Glutamatergic neuron (in vitro differentiated cells): ENCODE measurements at regions not wholly inside any gene's neighbourhood (a gene's known extent, or its start where the extent isn't known, plus 50 kb on each side); places are given as distances from the start of the nearest gene placed in this dataset.
A peak's percentile ranks its signal among the peaks of the same experiment; 100 is the strongest.

Source experiments
- DNase-seq: peaks from one replicate; pipeline ENCODE4 v3.0.0; 2022
- H3K27ac Mint-ChIP-seq: one replicate; pipeline ENCODE4 v1.8.0; 2020; ENCODE audit warnings: mild to moderate bottlenecking, mixed read lengths, inconsistent platforms; ENCODE audit not compliant: unreplicated experiment
- H3K27me3 Mint-ChIP-seq: one replicate; pipeline ENCODE4 v1.8.0; 2020; ENCODE audit warnings: mild to moderate bottlenecking, moderate library complexity, mixed read lengths, inconsistent platforms; ENCODE audit not compliant: unreplicated experiment
- H3K36me3 Mint-ChIP-seq: one replicate; pipeline ENCODE4 v1.8.0; 2020; ENCODE audit warnings: mild to moderate bottlenecking, mixed read lengths, inconsistent platforms; ENCODE audit not compliant: unreplicated experiment
- H3K4me1 Mint-ChIP-seq: one replicate; pipeline ENCODE4 v1.8.0; 2020; ENCODE audit warnings: mild to moderate bottlenecking, low read depth, mixed read lengths, inconsistent platforms; ENCODE audit not compliant: unreplicated experiment
- H3K4me3 Mint-ChIP-seq: one replicate; pipeline ENCODE4 v1.8.0; 2020; ENCODE audit warnings: mild to moderate bottlenecking, mixed read lengths, inconsistent platforms; ENCODE audit not compliant: unreplicated experiment
- H3K9me3 Mint-ChIP-seq: one replicate; pipeline ENCODE4 v1.8.0; 2020; ENCODE audit warnings: mild to moderate bottlenecking, moderate library complexity, mixed read lengths, inconsistent platforms; ENCODE audit not compliant: unreplicated experiment
- TF ChIP-seq, protein P1 (sequence below): fragments of 200-600 bp; sonication (generic); IDR thresholded peaks from one replicate; pipeline ENCODE4 v1.5.0; 2021; ENCODE audit not compliant: partially characterized antibody, unreplicated experiment

GRCh38 chr6:135784507-135784906 is 67.0 kb upstream of the PDE7B start:
- no peaks in the 10 kb centered on the region for H3K27me3 Mint-ChIP-seq
- TF ChIP-seq, protein P1, sequence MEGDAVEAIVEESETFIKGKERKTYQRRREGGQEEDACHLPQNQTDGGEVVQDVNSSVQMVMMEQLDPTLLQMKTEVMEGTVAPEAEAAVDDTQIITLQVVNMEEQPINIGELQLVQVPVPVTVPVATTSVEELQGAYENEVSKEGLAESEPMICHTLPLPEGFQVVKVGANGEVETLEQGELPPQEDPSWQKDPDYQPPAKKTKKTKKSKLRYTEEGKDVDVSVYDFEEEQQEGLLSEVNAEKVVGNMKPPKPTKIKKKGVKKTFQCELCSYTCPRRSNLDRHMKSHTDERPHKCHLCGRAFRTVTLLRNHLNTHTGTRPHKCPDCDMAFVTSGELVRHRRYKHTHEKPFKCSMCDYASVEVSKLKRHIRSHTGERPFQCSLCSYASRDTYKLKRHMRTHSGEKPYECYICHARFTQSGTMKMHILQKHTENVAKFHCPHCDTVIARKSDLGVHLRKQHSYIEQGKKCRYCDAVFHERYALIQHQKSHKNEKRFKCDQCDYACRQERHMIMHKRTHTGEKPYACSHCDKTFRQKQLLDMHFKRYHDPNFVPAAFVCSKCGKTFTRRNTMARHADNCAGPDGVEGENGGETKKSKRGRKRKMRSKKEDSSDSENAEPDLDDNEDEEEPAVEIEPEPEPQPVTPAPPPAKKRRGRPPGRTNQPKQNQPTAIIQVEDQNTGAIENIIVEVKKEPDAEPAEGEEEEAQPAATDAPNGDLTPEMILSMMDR: no peak
- no peaks in the 10 kb centered on the region for H3K4me1 Mint-ChIP-seq
- H3K27ac Mint-ChIP-seq: no peak overlapping the region
- no peak overlapping the region for H3K4me3 Mint-ChIP-seq
- DNase-seq: no peak
- H3K36me3 Mint-ChIP-seq: no peaks in the 10 kb centered on the region
- H3K9me3 Mint-ChIP-seq: no peaks in the 10 kb centered on the region

- no peak for DNase-seq
- Mint-ChIP-seq H3K27me3 (no peaks in the 10 kb centered on the region), H3K4me1 (no peaks in the 10 kb centered on the region), H3K4me3 (no peak overlapping the region), H3K9me3 (no peaks in the 10 kb centered on the region), H3K27ac (no peak overlapping the region), H3K36me3 (no peaks in the 10 kb centered on the region)
- TF ChIP-seq, protein P1: no peak
Observed at GRCh38 chr6:135789375-135790050, 62.0 kb upstream of the PDE7B start.

DNA sequence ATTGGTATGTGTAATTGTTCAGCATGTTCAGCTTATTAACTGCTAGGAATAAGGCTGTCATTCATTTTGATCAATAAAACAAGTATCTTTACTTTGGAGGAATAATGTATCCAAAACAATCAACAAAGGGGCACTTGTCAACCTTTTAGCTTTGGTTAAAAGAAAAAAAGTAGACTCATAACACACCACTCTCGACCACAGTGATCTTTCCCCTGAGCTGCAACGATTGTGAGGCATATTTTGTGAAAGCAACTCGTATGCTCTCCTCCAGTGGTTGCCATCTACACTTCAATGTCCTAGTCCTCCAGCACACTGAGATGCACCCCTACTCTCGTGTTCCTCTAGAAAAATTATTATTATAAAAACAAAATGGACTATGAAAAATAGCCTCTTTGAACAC is 60.1 kb upstream of the PDE7B start:
- TF ChIP-seq, protein P1: no peak
- no peaks in the 10 kb centered on the region for H3K36me3 Mint-ChIP-seq

DNA sequence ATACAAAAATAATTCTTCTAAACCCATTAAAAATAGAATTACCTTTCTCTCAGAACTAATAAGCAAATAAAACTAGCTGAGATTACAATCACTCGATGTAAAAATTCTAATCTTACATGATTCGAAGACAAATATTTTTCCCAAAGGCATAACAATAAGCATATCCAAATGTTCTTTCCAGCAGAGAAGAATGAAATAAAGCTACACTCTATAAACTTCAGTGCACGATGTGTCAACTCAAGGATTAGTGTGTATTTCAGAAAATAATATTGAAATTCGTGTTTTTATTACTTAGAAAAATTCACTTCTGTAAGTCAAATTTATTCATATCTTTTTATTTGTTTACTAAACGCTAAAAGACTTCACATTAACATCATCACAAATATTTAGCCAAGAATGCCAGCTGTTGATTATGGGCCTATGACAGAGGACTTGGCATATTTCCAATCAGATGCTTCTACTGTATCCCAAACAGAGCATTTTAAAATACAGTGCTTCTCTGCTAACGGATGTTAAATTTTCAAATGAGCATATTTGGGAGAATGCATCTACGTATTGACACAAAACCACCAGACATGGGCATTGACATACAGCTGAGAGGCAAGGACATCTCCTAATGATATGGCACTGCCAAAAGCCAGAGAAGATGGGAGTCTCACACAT is 54.7 kb upstream of the PDE7B start:
- TF ChIP-seq, protein P1: no peak
- H3K4me1 Mint-ChIP-seq: peaks cover 4% of the 10 kb centered on the region
- H3K9me3 Mint-ChIP-seq: peaks cover 3% of the 10 kb centered on the region
- H3K36me3 Mint-ChIP-seq: no peaks in the 10 kb centered on the region
- no peaks in the 10 kb centered on the region for H3K27me3 Mint-ChIP-seq
- no peak overlapping the region for H3K4me3 Mint-ChIP-seq
- no peak for DNase-seq
- peak overlapping the region; percentile 31 for H3K27ac Mint-ChIP-seq

More for the DNA sequence above, 60.1 kb upstream of the PDE7B start:
- Mint-ChIP-seq H3K4me1 (no peaks in the 10 kb centered on the region), H3K27ac (no peak overlapping the region), H3K27me3 (no peaks in the 10 kb centered on the region), H3K9me3 (no peaks in the 10 kb centered on the region), H3K4me3 (no peak overlapping the region)
- DNase-seq: no peak

- Mint-ChIP-seq H3K27ac (no peak overlapping the region), H3K27me3 (no peaks in the 10 kb centered on the region), H3K4me3 (no peak overlapping the region)
Observed at GRCh38 chr6:135797361-135797760, 54.1 kb upstream of the PDE7B start.

More at GRCh38 chr6:135797361-135797760, 54.1 kb upstream of the PDE7B start:
- Mint-ChIP-seq H3K4me1 (peaks cover 4% of the 10 kb centered on the region), H3K36me3 (no peaks in the 10 kb centered on the region), H3K9me3 (peaks cover 3% of the 10 kb centered on the region)
- no peak for DNase-seq
- TF ChIP-seq, protein P1: no peak
